Keratinocyte (primary cell): ENCODE measurements at regions not wholly inside any gene's neighbourhood (a gene's known extent, or its start where the extent isn't known, plus 50 kb on each side); places are given as distances from the start of the nearest gene placed in this dataset.

Experiments used
- CTCF ChIP-seq, 3 experiments: IDR thresholded peaks in 1 of 3; conservative IDR thresholded peaks in 1 of 3; optimal IDR thresholded peaks in 1 of 3; 2 replicates in 2 of 3; 3 replicates in 1 of 3; pipeline versions ENCODE3 to v1.5.1; 2011; ENCODE audit warnings: low read length in 3 of 3, mild to moderate bottlenecking in 3 of 3, moderate library complexity in 2 of 3, control low read depth in 1 of 3, inconsistent platforms in 1 of 3; ENCODE audit not compliant: insufficient read depth in 2 of 3; ENCODE audit errors: extremely low read depth in 1 of 3
- EZH2 ChIP-seq: IDR thresholded peaks from one replicate; pipeline ENCODE4 v1.6.1; 2012; ENCODE audit warnings: inconsistent platforms, mild to moderate bottlenecking, low read length, moderate library complexity

GRCh38 chr4:115374621-115375020, 261.2 kb upstream of the NDST4 start:
- TF ChIP-seq CTCF (optimal IDR thresholded peaks at IDR 0.05 in 1 of 3, IDR thresholded peaks at IDR 0.05 in 1 of 3, conservative IDR thresholded peaks at IDR 0.05 in 1 of 3; ENCODE audit: extremely low read depth in 1 of 3, insufficient read depth in 2 of 3, low read length in 3 of 3) (no peak), EZH2 (no peak)
